Astrocyte (in vitro differentiated cells and primary cell): ENCODE measurements at regions not wholly inside any gene's neighbourhood (a gene's known extent, or its start where the extent isn't known, plus 50 kb on each side); places are given as distances from the start of the nearest gene placed in this dataset.

Experiments
- CTCF ChIP-seq: IDR thresholded peaks from 2 replicates; pipeline ENCODE4 v1.5.1; 2011; ENCODE audit warnings: low read depth, mild to moderate bottlenecking, inconsistent platforms, low read length, moderate library complexity; ENCODE audit not compliant: insufficient read depth
- EZH2 ChIP-seq: IDR thresholded peaks from 2 replicates; pipeline ENCODE4 v1.6.1; 2012; ENCODE audit warnings: mild to moderate bottlenecking, low read length, inconsistent platforms; ENCODE audit not compliant: insufficient read depth

- no peak for TF ChIP-seq CTCF
- no peak for TF ChIP-seq EZH2
Observed at GRCh38 chr7:106382129-106382528, 97.3 kb upstream of the NAMPT start.
